Tibial artery (tissue), 4 donors: ENCODE measurements at regions not wholly inside any gene's neighbourhood (a gene's known extent, or its start where the extent isn't known, plus 50 kb on each side); places are given as distances from the start of the nearest gene placed in this dataset.

Source experiments
- DNase-seq, 2 donors: peaks; one replicate each; pipeline ENCODE4 v3.0.0-alpha.2; 2019
- H3K27ac ChIP-seq, 2 donors: fragments of 200-600 bp; sonication (generic) in 1 of 2; 1 replicate in 1 of 2; 2 replicates in 1 of 2; pipeline ENCODE4 v1.5.1; 2018 to 2019; ENCODE audit warnings: mild to moderate bottlenecking in 1 of 2
- H3K27me3 ChIP-seq, 2 donors: fragments of 200-600 bp; sonication (generic) in 1 of 2; one replicate each; pipeline versions ENCODE4 v1.5.1 to v1.6.0; 2016 to 2019
- H3K36me3 ChIP-seq, 3 donors: fragments of 200-600 bp; sonication (generic) in 2 of 3; one replicate each; pipeline ENCODE4 v1.5.1; 2016 to 2019; ENCODE audit warnings: mild to moderate bottlenecking in 2 of 3
- H3K4me1 ChIP-seq, 4 donors: fragments of 200-600 bp; sonication (generic) in 2 of 4; 1 replicate in 3 of 4; 2 replicates in 1 of 4; pipeline ENCODE4 v1.5.1; 2016 to 2019
- H3K4me3 ChIP-seq, 2 donors: fragments of 200-600 bp; sonication (generic) in 1 of 2; 1 replicate in 1 of 2; 2 replicates in 1 of 2; pipeline ENCODE4 v1.5.1; 2018 to 2019; ENCODE audit warnings: mild to moderate bottlenecking in 2 of 2
- H3K9me3 ChIP-seq, 3 donors: fragments of 200-600 bp; sonication (generic) in 1 of 3; one replicate each; pipeline ENCODE4 v1.5.1; 2016 to 2019
- CTCF ChIP-seq, 2 experiments: fragments of 200-600 bp in 1 of 2; fragments of 450-650 bp in 1 of 2; IDR thresholded peaks; one replicate each; pipeline ENCODE4 v1.5.1; 2017 to 2019; ENCODE audit warnings: antibody characterized with exemption in 2 of 2, mild to moderate bottlenecking in 1 of 2, moderate library complexity in 1 of 2
- intact Hi-C: fragments of 100-400 bp; cut with DNase I; formaldehyde crosslinking; loops from one replicate; pipeline ENCODE4 v1.15.0; 2023; ENCODE audit warnings: low total_unique reads

- H3K36me3 ChIP-seq = no peaks in the 10 kb centered on the region
- H3K27ac ChIP-seq = no peak overlapping the region
- intact Hi-C loops = no loop called here
- no peak for TF ChIP-seq CTCF (IDR thresholded peaks at IDR 0.05)
- no peak for DNase-seq
- peaks cover 0 to 19% (median 11%) of the 10 kb centered on the region in 4 donors for H3K4me1 ChIP-seq
- no peaks in the 10 kb centered on the region for H3K27me3 ChIP-seq
- no peaks in the 10 kb centered on the region for H3K9me3 ChIP-seq
- no peak overlapping the region for H3K4me3 ChIP-seq
These were observed 138.4 kb upstream of the GSE1 start for GRCh38 chr16:85474621-85475217.

DNA sequence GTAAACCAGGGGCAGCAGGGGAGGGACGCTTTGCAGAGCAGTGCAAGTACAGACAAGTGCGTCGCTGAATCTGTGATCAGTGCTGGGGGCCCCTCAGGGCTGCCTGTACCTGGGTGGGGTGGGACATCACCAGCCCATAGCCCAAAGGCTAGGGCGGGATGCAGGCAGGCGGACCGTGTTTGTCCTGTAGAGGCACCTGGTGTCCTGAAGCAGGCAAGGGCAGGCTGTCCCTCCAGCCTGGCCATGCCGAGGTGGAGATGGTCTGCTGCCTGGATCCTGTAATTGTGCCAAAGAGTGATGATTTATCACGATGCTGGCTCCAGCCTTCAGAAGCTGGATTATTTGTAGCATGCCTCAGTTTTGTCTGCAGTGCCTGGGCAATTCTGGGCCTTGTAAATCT lies 137.9 kb upstream of the GSE1 start:
- Histone ChIP-seq H3K4me1 (peaks cover 0 to 19% (median 11%) of the 10 kb centered on the region in 4 donors), H3K27me3 (no peaks in the 10 kb centered on the region), H3K27ac (no peak overlapping the region), H3K36me3 (no peaks in the 10 kb centered on the region), H3K9me3 (no peaks in the 10 kb centered on the region), H3K4me3 (no peak overlapping the region)
- no peak for DNase-seq
- intact Hi-C loops = no loop called here
- TF ChIP-seq CTCF (IDR thresholded peaks at IDR 0.05) = no peak

GRCh38 chr16:85475691-85476300 lies 137.3 kb upstream of the GSE1 start:
- no peak for DNase-seq
- H3K27me3 ChIP-seq = no peaks in the 10 kb centered on the region
- intact Hi-C loops = no loop called here
- H3K4me3 ChIP-seq = no peak overlapping the region
- no peaks in the 10 kb centered on the region for H3K36me3 ChIP-seq
- H3K27ac ChIP-seq = no peak overlapping the region
- peaks cover 0 to 19% (median 11%) of the 10 kb centered on the region in 4 donors for H3K4me1 ChIP-seq
- TF ChIP-seq CTCF (IDR thresholded peaks at IDR 0.05) = no peak
- H3K9me3 ChIP-seq = no peaks in the 10 kb centered on the region

DNA sequence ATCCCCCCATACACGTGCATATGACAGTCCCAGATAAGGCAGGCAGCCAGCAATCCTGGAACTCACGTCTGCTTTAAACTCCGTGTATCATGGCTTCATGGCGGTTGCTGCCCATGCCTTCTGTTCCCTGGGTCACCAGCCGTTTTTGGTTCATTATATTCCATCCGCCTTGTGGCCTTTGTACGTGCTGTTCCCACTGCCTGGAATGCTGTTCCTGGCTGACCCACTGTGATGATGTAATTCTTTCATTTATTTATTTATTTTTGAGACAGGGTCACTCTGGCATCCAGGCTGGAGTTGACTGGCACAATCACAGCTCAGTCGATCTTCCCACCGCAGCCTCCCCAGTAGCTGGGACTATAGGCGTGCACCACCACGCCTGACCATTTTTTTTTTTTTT lies 136.7 kb upstream of the GSE1 start:
- DNase-seq = no peak
- no peak for TF ChIP-seq CTCF (IDR thresholded peaks at IDR 0.05)
- peaks cover 0 to 19% (median 11%) of the 10 kb centered on the region in 4 donors for H3K4me1 ChIP-seq
- no peak overlapping the region for H3K27ac ChIP-seq
- H3K36me3 ChIP-seq = no peaks in the 10 kb centered on the region
- no peaks in the 10 kb centered on the region for H3K27me3 ChIP-seq
- H3K4me3 ChIP-seq = no peak overlapping the region
- H3K9me3 ChIP-seq = no peaks in the 10 kb centered on the region
- intact Hi-C loops = no loop called here

GRCh38 chr16:85477801-85478363 lies 135.2 kb upstream of the GSE1 start:
- Histone ChIP-seq H3K27me3 (no peaks in the 10 kb centered on the region), H3K36me3 (no peaks in the 10 kb centered on the region)

More at GRCh38 chr16:85477801-85478363, 135.2 kb upstream of the GSE1 start:
- no peak for DNase-seq
- no peak overlapping the region for H3K27ac ChIP-seq
- H3K9me3 ChIP-seq = no peaks in the 10 kb centered on the region
- TF ChIP-seq CTCF (IDR thresholded peaks at IDR 0.05) = no peak
- H3K4me3 ChIP-seq = no peak overlapping the region
- H3K4me1 ChIP-seq = peaks cover 0 to 15% (median 7%) of the 10 kb centered on the region in 4 donors
- intact Hi-C loops = no loop called here
